ENCODE measurements at regions not wholly inside any gene's neighbourhood (a gene's known extent, or its start where the extent isn't known, plus 50 kb on each side); places are given as distances from the start of the nearest gene placed in this dataset.

GRCh38 chr7:36025190-36025589 lies 127.9 kb upstream of the EEPD1 start:
- TF ChIP-seq CTCF (IDR thresholded peaks at IDR 0.05; ENCODE audit: low read depth, low read length, poor library complexity, severe bottlenecking), result no peak
- TF ChIP-seq EZH2phosphoT487 (IDR thresholded peaks at IDR 0.05; ENCODE audit: borderline replicate concordance, low read length), result no peak

Measured in DOHH2 (cell line).